GM21528 (cell line): ENCODE measurements at regions not wholly inside any gene's neighbourhood (a gene's known extent, or its start where the extent isn't known, plus 50 kb on each side); places are given as distances from the start of the nearest gene placed in this dataset.

ENCODE experiments used
- ATAC-seq: cut with Tn5 transposase; IDR thresholded peaks from one replicate; pipeline ENCODE4 v1.9.1; 2021; ENCODE audit warnings: mild to moderate bottlenecking, moderate library complexity; ENCODE audit not compliant: unreplicated experiment, low FRiP score

DNA sequence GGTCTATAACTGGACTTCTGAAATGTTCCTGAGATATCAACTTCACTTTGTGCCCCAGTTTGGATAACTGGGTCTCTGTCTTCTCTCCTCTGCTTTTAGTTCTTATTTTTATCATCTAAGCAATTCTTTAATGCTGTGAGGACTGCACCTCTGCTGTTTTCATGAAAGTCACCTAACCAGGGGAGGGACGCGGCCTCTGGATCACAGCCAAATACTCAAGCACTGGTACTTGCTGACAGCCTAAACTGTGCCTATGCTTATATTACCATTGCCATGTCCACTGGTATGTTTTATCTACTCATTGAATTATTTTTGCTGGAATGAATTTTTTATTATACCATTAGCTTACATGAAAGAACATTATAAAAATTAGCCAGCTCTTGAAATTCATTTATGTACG, 674.0 kb downstream of the DMRTA1 start:
- no peak for ATAC-seq

DNA sequence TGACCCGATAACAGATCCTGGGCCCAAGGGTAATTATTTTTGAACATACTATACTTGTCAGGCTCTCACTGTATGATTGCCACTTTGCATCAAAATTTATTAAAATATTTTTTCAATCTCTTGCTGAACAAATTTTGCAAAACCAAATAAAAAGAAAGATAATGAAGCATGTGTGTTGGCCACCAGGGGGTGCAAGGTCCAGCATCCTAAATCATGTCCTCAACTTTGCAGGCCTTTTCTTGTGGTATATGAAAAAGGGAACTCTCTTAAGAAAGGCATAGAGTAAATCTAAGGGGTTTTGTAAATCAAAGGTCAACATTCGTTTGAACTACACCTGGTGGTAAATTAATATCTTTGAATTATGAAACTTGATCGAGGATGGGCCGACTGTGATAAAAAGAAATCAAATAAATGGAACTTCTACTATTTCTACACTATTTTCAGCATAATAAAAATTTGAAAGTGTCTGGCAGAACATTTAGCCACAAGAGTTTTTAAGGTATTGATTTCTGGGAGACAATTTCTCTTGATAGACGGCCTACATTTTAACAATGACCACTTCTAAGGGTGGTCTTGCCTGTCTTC, 676.5 kb downstream of the DMRTA1 start:
- ATAC-seq: no peak

DNA sequence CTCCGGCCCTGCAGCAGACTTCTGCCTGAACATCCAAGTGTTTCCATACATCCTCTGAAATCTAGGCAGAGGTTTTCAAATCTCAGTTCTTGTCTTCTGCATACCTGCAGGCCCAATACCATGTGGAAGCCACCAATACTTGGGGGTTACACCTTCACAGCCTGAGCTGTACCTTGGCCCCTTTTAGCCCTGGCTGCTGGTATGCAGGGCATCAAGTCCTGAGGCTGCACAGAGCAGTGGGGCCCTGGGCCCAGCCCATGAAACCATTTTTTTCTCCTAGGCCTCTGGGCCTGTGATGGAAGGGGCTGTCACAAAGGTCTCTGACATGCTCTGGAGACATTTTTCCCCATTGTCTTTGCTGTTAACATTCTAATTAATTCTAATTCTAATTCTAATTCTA, 680.6 kb downstream of the ELAVL2 start:
- no peak for ATAC-seq

DNA sequence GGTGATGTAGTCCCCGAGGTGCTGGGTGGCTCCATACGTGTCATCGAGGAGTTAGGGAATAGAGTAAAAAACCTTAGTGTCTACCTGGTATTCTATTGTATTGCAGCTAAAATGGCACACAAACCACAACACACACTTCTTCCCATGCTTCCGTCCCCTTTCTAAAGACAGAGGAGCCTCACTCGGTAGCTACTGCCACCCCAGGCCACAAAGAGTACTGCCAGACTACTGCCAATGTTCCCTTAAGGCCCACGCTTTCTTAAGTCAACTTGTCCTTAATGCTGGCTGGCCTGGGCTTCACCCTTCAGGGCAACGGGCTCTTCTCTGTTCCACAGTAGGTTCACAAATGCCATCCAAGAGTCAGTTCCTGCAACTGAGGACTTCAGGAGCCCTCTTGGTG, 673.0 kb downstream of the ELAVL2 start:
- no peak for ATAC-seq

DNA sequence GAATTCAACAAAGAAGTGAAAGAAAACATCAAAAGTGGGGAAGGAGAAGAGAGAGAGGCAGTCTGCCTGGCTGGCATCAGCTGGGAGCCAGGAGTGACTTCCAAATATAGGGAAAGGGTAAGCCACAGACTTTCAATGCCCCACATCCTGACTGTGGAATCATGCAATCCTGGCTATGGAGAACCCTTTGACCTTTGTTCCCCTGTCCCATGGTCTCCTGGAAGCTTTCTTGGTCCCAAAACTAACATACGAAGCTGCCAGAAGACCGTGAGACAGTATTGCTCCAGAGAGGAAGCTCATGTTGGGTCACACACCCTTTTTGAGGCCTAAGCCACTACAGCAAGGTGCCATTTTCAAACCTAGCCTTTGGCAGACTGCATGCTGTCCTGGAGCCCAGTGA, 665.5 kb downstream of the ELAVL2 start:
- ATAC-seq: no peak

DNA sequence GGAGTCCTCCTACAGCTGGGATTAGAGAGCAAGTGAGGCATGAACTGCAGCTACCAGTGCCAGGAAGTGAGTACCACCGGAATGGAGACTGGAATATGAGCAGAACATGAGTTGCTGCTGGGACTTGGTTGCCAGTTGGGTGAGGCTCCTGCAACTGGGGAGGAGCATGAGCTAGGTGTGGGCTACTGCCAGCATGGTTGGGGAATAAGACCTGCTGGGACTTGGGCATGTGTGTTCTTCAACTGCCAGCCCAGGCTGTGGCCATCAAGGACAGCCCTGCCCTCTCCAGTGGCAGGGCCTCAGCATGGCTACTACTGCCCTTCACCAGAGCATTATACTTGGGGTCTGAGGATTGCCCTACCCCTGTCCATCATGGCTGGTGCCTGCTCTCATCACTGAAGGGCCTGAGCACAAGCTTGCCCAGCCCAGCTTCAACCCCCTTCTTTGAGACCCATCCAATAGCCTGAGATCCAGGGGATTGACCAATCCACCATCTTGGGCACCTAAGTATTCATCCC, 665.0 kb downstream of the ELAVL2 start:
- ATAC-seq: no peak

DNA sequence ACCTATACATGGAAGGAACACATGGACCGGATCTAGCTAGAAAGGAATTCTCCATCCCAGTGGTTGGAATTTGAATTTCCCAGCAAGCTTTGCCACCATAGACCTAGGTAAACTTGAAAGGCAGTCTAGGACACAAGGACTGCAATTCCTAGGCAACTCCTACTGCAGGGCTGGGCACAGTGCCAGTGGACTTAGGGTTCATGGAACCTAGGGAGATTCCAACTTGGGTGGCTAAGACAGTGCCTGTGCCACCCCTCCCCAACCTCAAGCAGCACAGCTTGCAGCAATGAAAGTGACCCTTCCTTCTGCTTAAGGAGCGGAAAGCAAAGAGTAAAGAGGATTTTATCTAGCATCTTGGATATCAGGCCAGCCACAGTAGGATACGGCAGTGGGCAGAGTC, 663.3 kb downstream of the ELAVL2 start:
- no peak for ATAC-seq

DNA sequence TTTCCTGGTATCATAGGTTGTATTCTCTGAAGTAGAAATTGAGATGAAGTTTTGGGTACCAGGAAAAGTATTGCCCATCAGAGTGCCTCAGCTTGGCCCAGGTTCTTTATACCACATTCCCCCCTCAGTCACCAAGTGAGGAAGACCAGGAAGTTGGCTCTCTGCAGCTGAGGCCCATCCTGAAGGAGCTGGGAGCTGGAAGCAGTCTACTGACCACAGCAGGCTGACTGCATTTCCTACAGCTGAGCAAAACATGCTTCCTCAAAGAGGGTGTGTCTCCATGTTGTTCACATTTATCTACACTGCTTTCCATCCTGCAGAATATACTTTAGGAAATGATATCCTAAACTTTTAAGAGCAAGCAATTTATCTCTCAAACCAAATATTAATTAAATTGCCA, 654.6 kb downstream of the ELAVL2 start:
- no peak for ATAC-seq

DNA sequence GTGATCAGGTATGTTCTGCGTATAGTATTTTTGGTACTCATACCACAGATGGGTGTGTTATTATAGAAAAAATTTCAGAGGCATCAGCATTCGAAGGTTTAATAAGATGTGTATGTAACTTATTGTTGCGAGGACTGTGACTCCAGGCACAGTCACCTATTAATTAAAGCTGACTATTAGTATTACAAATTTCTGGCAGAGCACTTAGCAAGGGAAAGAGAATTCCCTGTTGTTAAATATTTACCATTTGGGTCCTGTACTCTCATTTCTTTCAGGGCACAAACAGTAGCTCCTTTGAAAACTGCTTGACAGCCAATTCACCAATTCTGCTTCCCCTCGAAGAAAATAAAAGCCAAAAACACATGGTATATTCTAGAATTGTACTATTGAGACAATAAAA, 653.8 kb downstream of the ELAVL2 start:
- no peak for ATAC-seq

DNA sequence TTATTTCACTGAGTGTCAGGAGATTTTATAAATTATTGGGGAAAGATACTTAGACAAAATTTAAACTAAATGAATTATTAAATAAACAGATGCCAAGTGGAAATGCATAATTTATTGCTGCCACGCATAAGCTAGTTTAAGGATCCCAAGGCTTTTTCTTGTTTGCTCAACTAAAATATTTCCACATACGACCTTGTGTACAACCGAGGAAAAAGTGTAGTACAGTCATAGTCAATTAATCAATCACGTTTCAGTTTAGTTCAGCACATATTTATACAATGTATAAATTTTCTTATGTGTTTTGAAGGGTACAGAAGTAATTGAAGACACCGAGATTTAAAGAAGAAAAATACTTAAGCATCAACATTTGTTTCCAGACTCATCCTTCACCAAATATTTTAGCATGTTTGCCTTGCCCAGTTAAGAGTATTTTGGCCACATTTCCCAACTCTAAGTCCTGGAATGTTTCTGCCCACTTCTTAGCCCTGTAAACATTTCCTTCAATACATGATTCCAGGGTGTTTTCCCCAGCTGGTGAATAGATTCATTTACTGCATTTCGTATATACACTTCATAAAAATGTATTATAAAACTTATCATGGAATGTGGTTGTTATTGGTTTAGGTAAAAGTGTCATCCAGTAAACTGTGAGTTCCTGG, 652.9 kb downstream of the ELAVL2 start:
- no peak for ATAC-seq

DNA sequence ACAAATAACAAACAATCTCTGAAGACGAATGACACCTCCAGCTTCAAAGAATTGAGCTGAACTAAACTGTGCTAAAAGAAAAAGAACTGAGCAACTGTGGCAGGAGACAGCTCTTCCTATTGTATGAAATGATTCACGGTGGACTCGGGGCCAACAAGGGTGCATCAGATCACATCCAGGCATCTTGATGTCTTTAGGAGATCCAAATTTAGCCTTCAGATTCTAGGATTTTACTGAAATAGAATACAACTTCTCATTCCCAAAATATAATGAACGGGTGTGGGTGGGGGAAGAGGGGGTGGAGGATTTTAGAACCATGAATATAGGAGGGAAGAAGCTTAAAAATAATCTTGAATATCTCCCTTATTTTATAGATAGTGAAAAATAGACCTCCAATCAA, 631.8 kb downstream of the ELAVL2 start:
- ATAC-seq: no peak

DNA sequence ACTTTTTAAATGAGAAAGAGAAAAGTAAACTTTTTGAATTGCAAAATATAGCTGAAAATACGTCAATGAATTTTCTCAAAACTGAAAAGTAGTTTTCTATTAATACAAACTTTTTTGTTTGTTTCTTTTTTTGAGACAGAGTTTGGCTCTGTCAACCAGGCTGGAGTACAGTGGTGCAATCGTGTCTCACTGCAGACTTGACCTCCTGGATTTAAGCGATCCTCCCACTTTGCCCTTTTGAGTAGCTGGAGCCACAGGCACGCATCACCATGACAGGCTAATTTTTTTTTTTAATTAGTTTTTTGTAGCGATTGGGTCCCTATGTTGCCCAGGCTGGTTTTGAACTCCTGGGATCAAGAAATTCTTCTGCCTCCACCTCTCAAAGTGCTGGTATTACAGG, 610.4 kb downstream of the ELAVL2 start:
- no peak for ATAC-seq

DNA sequence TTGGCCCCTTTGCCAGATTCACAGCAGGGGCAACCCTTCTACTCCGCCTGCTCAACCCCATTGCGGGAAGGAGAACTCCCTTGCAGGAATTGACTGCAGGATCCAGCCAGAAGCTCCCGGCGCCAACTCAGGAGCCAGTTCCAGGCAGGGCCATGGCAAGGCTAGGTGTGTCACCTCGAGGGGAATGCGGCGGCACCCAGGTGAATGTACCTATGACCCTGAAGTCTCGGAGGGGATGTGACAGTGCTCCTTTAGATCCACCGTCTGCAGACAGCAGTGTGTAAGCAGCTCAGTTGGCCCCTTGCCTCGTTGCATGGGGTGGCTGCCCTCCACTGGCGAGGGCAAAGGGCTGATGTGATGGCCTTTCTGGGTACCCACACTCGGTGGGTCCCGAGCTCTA, 606.6 kb downstream of the ELAVL2 start:
- no peak for ATAC-seq

DNA sequence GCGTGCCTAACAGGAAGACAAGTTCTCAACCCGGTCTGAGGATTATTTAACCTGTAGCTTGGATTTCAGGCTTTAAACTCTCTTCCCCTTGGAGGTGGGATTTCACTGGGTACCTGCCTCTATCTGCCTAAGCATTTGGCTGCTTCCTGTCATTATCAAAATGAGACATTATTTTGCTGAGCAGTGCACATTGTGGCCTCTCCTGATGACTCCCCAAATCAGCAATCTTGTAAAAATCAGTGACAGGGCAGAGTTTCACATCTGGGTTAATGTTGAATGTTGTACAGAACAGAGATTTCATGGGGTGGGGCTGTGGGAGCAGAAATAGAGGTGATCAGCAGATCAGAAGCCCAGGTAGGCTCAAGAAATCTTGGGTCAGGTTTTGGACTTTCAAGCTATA, 605.9 kb downstream of the ELAVL2 start:
- ATAC-seq: no peak

DNA sequence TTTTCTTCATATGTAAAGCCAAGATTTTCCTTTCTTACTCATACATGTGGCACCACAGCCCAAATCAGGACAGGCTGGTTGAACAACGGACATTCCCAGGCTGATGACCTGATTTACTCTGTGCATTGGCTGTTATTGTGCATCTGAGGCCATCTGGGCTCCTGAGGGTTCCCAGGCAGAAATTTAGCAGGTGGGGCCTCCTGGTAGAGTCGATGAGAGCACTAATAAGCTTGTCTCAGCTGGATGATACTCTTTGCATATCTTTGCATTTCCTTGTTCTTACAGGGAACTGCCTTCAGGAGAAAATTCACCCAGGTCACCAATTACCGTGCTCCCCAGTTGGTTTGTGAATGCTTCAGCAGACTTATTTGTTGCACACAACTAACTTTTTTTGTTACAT, 605.1 kb downstream of the ELAVL2 start:
- no peak for ATAC-seq

DNA sequence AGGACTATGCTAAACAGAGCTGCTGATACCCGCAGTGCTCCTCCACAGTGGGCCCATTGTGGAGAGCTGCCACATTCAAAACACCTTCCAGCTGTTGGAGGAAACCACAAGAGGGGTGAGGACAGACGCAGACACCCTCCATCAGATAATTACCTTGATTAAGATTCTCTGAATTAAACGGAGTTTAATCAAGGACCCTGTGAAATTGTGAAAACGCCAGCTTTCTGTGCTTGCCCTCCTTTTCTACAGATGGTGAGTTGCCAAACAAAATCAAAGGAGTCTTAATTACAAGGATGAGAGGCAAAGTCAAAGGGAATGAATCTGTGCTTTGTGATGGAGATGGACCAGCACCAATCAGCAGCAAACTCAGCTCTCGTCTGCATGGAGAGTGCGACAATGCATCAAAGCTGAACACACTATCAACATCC, 596.1 kb downstream of the ELAVL2 start:
- ATAC-seq: no peak

DNA sequence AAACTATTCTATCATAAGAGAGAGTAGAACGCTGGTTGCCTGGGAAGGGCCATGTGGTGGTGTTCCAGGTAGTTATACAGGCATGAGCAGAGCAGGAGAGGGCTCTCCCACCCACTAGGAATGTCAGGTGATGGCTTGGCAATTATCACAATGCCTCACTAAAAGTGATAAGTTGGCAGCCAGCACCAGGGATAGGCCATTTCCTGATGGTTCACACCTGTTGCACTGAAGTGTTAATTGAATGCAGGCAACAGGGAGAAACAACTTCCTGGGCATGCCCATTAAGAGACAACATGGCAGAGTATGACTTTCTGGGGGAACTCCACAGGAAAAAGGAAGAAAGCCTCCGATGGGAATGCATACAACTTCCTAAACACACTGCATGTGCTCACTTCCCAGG, 593.2 kb downstream of the ELAVL2 start:
- ATAC-seq: no peak

DNA sequence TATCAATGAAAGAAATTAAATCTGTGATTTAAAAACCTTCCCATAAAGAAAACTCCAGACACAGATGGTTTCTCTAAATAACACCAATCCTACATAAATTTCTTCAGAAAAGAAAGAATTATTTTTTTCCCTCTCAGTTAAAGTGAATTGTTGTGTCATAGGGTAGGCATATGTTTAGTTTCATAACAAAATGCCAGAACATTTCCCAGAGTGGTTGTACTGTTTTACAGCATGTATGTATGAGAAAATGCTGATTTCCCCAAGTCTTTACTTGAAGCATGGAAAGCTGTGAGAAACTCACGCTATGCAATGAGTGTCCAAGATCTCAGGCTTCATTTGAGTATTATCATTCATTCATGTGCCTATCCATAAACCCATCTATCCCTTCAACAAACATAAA, 582.5 kb downstream of the ELAVL2 start:
- no peak for ATAC-seq

DNA sequence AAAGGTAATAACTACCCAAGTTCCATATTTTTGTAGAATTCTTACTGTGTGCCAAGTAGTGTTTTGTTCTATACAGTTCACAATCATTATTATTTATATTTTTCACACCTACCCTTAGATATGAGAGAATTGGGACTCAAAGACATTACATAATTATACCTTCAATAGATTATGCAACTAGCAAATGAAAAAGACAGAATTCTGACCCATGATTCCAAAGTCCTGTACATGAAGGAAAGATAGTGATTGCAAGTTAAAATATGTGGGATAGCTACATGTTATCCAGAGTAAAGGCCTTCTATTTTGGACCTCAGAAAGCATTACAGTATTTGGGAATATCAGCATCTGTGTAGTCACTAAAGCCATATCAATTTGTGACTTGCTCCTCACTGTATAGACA, 581.0 kb downstream of the ELAVL2 start:
- no peak for ATAC-seq

DNA sequence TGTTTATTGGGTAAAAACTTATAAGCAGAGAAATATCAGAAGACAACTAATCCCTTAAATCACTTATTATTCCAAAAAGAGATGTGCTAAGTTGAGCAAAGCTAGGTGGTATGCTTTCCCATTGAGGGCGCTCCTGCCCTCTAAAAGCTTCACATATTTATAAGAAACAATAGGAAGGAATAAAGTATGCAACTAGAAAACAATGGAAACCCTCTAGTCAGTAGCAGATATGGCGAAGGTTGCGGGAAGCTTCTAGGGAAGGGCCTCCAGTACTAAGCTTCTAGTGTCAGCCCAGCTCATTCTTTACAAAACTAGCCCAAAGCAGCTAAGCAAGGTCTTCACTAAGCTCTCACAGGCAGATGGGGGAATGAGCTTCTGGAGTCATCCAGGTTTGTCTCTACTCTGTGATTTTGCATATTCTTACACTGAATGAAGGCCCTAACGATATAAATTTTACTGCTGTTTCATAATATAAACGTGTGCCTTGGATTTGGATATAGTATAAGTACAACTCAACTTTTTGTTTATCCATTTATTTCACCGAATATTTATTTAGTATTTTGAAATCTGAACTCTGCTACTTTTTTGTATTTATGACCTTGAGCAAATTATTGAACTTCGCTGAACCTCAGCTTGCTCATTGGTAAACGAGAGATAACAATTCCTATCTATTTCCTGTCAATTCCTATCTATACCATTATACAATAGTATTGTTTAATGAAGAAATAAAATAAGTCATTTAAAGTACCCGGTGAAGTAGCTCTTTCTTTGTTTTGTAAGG, 571.4 kb downstream of the ELAVL2 start:
- no peak for ATAC-seq

DNA sequence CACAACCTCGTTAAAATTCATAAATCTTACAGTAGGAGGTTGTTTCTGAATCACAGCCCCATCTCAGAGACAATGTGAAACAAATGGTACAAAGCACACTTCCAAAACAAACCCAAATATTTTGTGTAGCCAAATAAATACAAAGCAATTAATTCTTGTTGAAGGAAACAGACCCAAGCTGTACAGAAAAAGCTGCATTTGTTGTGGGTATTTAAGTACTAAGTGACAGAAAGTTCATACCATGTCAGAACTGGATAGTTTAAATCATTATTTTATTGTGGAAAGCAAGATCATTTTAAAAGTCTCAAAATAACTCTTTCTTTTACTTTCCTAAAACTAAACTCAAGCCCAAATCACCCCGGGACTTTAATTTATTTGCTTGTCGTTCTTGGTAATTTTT, 570.7 kb downstream of the ELAVL2 start:
- no peak for ATAC-seq

DNA sequence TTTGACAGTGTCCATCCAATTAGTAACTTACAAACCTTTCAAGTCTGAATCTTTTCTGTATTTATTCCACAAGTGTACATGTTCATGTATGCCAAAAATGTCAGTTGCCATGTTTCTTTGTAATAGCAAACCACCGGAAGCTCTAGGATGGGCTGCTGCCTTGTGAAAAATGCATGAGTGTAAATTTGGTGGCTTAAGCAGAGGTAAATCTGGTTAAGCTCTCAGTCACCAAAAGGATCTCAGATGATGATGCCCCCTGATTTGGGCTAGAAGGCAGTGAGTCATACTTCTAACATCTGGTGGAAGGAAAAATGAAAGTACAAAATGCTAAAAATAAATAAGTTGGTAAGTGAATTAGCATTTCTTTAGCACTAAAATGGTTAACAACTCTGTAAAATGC, 567.5 kb downstream of the ELAVL2 start:
- ATAC-seq: no peak
